ENCODE measurements at regions not wholly inside any gene's neighbourhood (a gene's known extent, or its start where the extent isn't known, plus 50 kb on each side); places are given as distances from the start of the nearest gene placed in this dataset.

DNA sequence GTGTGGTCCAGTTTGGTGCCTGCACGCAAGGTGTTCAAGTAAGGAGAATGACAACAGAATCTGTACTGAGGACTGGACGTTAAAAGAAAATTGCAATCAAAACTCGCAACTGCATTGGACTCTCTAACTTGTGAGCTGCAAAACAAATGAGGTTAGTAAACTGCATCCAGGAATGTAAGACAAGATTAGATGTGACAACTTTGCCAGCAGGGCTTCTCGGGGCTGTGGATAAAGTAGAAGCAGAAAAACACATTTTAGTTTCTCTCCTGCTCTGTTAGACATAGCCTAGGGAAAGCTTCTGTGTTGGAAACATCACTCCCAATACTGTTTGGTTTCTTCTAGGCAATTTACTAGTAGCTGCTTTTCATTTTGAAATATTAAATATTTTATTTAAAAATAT is 338.2 kb upstream of the NAV3 start:
- Histone ChIP-seq H3K36me3 (ENCODE audit: control insufficient read depth in 1 of 2, insufficient read depth in 2 of 2, low read length in 2 of 2) (no peaks in the 10 kb centered on the region), H3K4me1 (ENCODE audit: control insufficient read depth in 1 of 2, insufficient read depth in 2 of 2, low read length in 2 of 2) (no peaks in the 10 kb centered on the region), H3K9me3 (ENCODE audit: control insufficient read depth in 1 of 2, low read length in 2 of 2) (no peaks in the 10 kb centered on the region), H3K27ac (ENCODE audit: low read length) (no peak overlapping the region), H3K27me3 (ENCODE audit: low read depth, low read length) (no peaks in the 10 kb centered on the region), H3K4me3 (ENCODE audit: low read depth in 1 of 2, low read length in 2 of 2) (no peak overlapping the region)

GRCh38 chr12:77489331-77489970 is 341.2 kb upstream of the NAV3 start:
- Histone ChIP-seq H3K27ac (ENCODE audit: low read length) (no peak overlapping the region), H3K9me3 (ENCODE audit: control insufficient read depth in 1 of 2, low read length in 2 of 2) (no peaks in the 10 kb centered on the region), H3K4me1 (ENCODE audit: control insufficient read depth in 1 of 2, insufficient read depth in 2 of 2, low read length in 2 of 2) (no peaks in the 10 kb centered on the region), H3K36me3 (ENCODE audit: control insufficient read depth in 1 of 2, insufficient read depth in 2 of 2, low read length in 2 of 2) (no peaks in the 10 kb centered on the region), H3K4me3 (ENCODE audit: low read depth in 1 of 2, low read length in 2 of 2) (no peak overlapping the region), H3K27me3 (ENCODE audit: low read depth, low read length) (no peaks in the 10 kb centered on the region)

DNA sequence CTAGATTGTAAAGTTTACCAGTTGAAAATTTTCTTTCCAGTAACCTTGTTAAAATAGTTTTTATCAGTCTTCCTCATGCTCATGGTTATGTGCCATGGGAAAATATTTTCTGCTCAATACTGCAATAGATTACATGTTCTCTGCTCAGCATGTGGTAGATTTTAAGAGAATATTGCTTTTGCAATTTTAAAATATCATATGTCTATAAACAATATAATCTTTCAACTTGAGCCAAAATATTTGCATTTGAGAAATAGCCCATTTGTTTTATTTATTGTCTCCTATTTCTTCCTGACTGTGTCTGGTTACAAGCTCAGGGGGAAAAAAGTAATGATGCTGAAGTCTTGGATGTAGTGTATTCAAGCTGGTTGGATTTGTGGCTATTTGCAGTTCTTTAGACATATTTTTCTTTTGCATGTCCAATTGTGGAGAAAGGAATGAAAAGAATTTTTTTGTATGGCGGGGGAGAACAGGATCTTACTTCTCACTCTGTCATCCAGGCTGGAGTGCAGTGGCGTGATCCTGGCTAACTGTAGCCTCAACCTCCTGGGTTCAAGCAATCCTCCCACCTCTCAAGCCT is 342.6 kb upstream of the NAV3 start:
- H3K9me3 ChIP-seq (ENCODE audit: control insufficient read depth in 1 of 2, low read length in 2 of 2) = no peaks in the 10 kb centered on the region
- H3K27ac ChIP-seq (ENCODE audit: low read length) = no peak overlapping the region
- no peaks in the 10 kb centered on the region for H3K27me3 ChIP-seq (ENCODE audit: low read depth, low read length)
- no peak overlapping the region for H3K4me3 ChIP-seq (ENCODE audit: low read depth in 1 of 2, low read length in 2 of 2)
- H3K36me3 ChIP-seq (ENCODE audit: control insufficient read depth in 1 of 2, insufficient read depth in 2 of 2, low read length in 2 of 2) = no peaks in the 10 kb centered on the region
- no peaks in the 10 kb centered on the region for H3K4me1 ChIP-seq (ENCODE audit: control insufficient read depth in 1 of 2, insufficient read depth in 2 of 2, low read length in 2 of 2)

DNA sequence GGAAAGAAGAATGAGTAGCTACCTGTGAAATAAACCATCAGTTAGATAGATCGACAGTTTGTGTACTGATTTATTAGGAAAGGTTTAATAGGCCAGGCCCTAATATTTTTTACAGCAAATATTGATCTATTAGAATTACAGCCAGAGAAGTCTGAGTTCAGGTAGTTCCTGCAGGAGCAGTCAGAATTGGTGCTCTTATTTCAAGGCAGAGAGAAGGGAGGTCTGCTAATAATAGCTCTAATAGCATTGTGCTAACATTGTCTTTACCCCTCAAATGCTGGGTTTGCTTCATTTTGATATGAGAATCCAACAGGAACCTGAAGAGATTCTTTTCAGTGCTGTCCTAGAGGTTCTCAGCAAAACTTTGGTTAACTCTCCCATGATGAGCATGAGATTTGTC is 343.8 kb upstream of the NAV3 start:
- no peaks in the 10 kb centered on the region for H3K27me3 ChIP-seq (ENCODE audit: low read depth, low read length)
- H3K36me3 ChIP-seq (ENCODE audit: control insufficient read depth in 1 of 2, insufficient read depth in 2 of 2, low read length in 2 of 2) = no peaks in the 10 kb centered on the region
- H3K27ac ChIP-seq (ENCODE audit: low read length) = no peak overlapping the region
- no peak overlapping the region for H3K4me3 ChIP-seq (ENCODE audit: low read depth in 1 of 2, low read length in 2 of 2)
- no peaks in the 10 kb centered on the region for H3K9me3 ChIP-seq (ENCODE audit: control insufficient read depth in 1 of 2, low read length in 2 of 2)
- no peaks in the 10 kb centered on the region for H3K4me1 ChIP-seq (ENCODE audit: control insufficient read depth in 1 of 2, insufficient read depth in 2 of 2, low read length in 2 of 2)

GRCh38 chr12:77485961-77486854 is 344.5 kb upstream of the NAV3 start:
- no peaks in the 10 kb centered on the region for H3K27me3 ChIP-seq (ENCODE audit: low read depth, low read length)
- no peaks in the 10 kb centered on the region for H3K4me1 ChIP-seq (ENCODE audit: control insufficient read depth in 1 of 2, insufficient read depth in 2 of 2, low read length in 2 of 2)
- no peak overlapping the region for H3K4me3 ChIP-seq (ENCODE audit: low read depth in 1 of 2, low read length in 2 of 2)
- no peak overlapping the region for H3K27ac ChIP-seq (ENCODE audit: low read length)
- H3K9me3 ChIP-seq (ENCODE audit: control insufficient read depth in 1 of 2, low read length in 2 of 2) = no peaks in the 10 kb centered on the region
- no peaks in the 10 kb centered on the region for H3K36me3 ChIP-seq (ENCODE audit: control insufficient read depth in 1 of 2, insufficient read depth in 2 of 2, low read length in 2 of 2)

GRCh38 chr12:77481687-77482086 is 349.0 kb upstream of the NAV3 start:
- Histone ChIP-seq H3K9me3 (ENCODE audit: control insufficient read depth in 1 of 2, low read length in 2 of 2) (no peaks in the 10 kb centered on the region), H3K36me3 (ENCODE audit: control insufficient read depth in 1 of 2, insufficient read depth in 2 of 2, low read length in 2 of 2) (no peaks in the 10 kb centered on the region), H3K27me3 (ENCODE audit: low read depth, low read length) (no peaks in the 10 kb centered on the region), H3K27ac (ENCODE audit: low read length) (no peak overlapping the region), H3K4me3 (ENCODE audit: low read depth in 1 of 2, low read length in 2 of 2) (no peak overlapping the region), H3K4me1 (ENCODE audit: control insufficient read depth in 1 of 2, insufficient read depth in 2 of 2, low read length in 2 of 2) (no peaks in the 10 kb centered on the region)

DNA sequence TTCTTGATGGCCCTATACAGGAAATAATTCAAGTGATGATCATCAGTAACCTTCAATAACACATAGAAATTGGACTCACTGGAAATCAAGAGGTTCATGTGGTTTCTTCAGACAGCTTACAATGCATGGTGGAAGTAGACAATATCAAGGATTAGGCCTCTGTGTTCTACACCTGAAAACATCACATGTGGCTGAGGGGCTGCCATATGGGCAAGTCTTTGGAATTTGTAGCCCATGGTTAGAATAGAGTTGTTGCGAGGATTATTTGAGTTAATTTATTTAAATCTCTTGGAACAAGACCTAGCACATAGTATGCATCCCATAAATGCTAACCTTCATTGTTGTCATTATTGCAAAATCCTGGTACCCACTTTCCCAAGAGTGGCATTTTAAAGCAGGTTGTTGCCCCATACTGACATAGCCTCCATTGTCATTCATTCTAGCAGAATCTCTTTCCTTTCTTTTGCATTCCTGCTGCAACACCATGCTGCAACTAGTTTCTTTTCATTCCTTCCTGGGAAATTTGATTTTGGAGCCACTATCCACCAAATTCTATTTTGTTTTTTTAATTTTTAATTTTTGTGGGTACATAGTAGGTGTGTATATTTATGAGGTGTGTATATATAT is 352.7 kb upstream of the NAV3 start:
- no peaks in the 10 kb centered on the region for H3K36me3 ChIP-seq (ENCODE audit: control insufficient read depth in 1 of 2, insufficient read depth in 2 of 2, low read length in 2 of 2)
- H3K27ac ChIP-seq (ENCODE audit: low read length) = no peak overlapping the region
- no peaks in the 10 kb centered on the region for H3K27me3 ChIP-seq (ENCODE audit: low read depth, low read length)
- H3K4me1 ChIP-seq (ENCODE audit: control insufficient read depth in 1 of 2, insufficient read depth in 2 of 2, low read length in 2 of 2) = no peaks in the 10 kb centered on the region
- H3K4me3 ChIP-seq (ENCODE audit: low read depth in 1 of 2, low read length in 2 of 2) = no peak overlapping the region
- no peaks in the 10 kb centered on the region for H3K9me3 ChIP-seq (ENCODE audit: control insufficient read depth in 1 of 2, low read length in 2 of 2)

DNA sequence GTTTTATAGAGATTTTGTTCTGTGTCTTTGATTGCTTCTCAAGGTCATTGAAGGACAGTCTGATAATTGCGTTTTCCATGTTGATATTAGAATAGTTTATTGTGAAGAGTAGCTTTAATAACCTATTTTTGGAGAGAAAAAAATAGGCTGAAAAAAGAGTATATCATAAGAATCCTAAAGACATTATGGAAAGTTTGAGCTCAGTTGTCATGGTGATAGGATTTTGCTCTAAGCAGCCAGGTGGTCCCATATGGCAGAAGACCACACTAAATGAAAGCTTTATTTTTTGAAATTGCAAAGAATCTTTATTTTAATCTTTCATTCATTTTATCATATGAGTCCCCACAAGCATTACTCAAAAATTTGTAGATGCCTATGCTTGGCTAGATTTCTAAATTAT is 358.9 kb upstream of the NAV3 start:
- Histone ChIP-seq H3K4me1 (ENCODE audit: control insufficient read depth in 1 of 2, insufficient read depth in 2 of 2, low read length in 2 of 2) (no peaks in the 10 kb centered on the region), H3K9me3 (ENCODE audit: control insufficient read depth in 1 of 2, low read length in 2 of 2) (no peaks in the 10 kb centered on the region), H3K36me3 (ENCODE audit: control insufficient read depth in 1 of 2, insufficient read depth in 2 of 2, low read length in 2 of 2) (no peaks in the 10 kb centered on the region), H3K4me3 (ENCODE audit: low read depth in 1 of 2, low read length in 2 of 2) (no peak overlapping the region), H3K27ac (ENCODE audit: low read length) (no peak overlapping the region), H3K27me3 (ENCODE audit: low read depth, low read length) (no peaks in the 10 kb centered on the region)

- H3K4me3 ChIP-seq (ENCODE audit: low read depth in 1 of 2, low read length in 2 of 2) = no peak overlapping the region
- no peaks in the 10 kb centered on the region for H3K36me3 ChIP-seq (ENCODE audit: control insufficient read depth in 1 of 2, insufficient read depth in 2 of 2, low read length in 2 of 2)
- no peaks in the 10 kb centered on the region for H3K4me1 ChIP-seq (ENCODE audit: control insufficient read depth in 1 of 2, insufficient read depth in 2 of 2, low read length in 2 of 2)
- no peaks in the 10 kb centered on the region for H3K9me3 ChIP-seq (ENCODE audit: control insufficient read depth in 1 of 2, low read length in 2 of 2)
- no peak overlapping the region for H3K27ac ChIP-seq (ENCODE audit: low read length)
- H3K27me3 ChIP-seq (ENCODE audit: low read depth, low read length) = no peaks in the 10 kb centered on the region
These were observed 360.9 kb upstream of the NAV3 start for GRCh38 chr12:77469578-77470333.

DNA sequence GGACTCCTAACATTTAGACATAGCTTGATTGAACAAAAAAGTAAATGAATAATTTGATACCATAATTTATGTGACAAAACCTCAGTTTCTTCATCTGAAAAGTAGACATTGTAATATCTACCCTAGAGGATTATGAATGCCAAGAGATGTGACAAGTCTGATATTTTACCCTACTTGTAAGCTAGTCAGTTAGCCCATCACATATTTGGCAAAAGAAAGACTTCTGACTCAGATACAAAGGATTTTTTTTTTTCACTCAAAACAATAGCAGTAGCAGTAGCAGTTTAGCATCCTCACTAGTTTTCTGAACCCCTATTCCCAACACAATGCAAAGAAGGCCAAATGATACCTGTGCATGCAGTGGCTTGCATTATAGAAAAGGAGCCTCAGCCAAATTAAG is 377.3 kb upstream of the E2F7 start:
- Histone ChIP-seq H3K9me3 (ENCODE audit: control insufficient read depth in 1 of 2, low read length in 2 of 2) (peaks cover 0 to under 1% of the 10 kb centered on the region in 2 donors), H3K27ac (ENCODE audit: low read length) (no peak overlapping the region), H3K4me3 (ENCODE audit: low read depth in 1 of 2, low read length in 2 of 2) (no peak overlapping the region), H3K4me1 (ENCODE audit: control insufficient read depth in 1 of 2, insufficient read depth in 2 of 2, low read length in 2 of 2) (no peaks in the 10 kb centered on the region), H3K27me3 (ENCODE audit: low read depth, low read length) (no peaks in the 10 kb centered on the region), H3K36me3 (ENCODE audit: control insufficient read depth in 1 of 2, insufficient read depth in 2 of 2, low read length in 2 of 2) (no peaks in the 10 kb centered on the region)

DNA sequence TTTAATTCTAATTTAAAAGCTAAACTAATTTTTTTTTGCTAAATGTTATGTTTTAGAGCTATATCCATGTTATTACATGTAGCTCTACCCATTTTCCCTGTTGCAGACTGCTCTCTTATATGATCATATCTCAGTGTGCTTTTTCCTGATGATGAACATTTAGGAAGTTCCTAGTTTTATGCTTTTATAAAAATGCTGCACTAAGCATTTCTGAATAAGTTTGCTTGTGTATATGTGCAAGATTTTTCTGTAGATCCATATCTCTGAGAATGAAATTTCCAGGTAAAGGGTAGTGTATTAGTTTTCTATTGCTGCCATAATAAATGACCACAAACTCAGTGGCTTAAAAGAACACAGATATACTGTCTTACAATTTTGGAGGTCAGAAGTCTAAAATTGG is 374.4 kb upstream of the E2F7 start:
- Histone ChIP-seq H3K27ac (ENCODE audit: low read length) (no peak overlapping the region), H3K4me1 (ENCODE audit: control insufficient read depth in 1 of 2, insufficient read depth in 2 of 2, low read length in 2 of 2) (no peaks in the 10 kb centered on the region), H3K36me3 (ENCODE audit: control insufficient read depth in 1 of 2, insufficient read depth in 2 of 2, low read length in 2 of 2) (no peaks in the 10 kb centered on the region), H3K27me3 (ENCODE audit: low read depth, low read length) (no peaks in the 10 kb centered on the region), H3K9me3 (ENCODE audit: control insufficient read depth in 1 of 2, low read length in 2 of 2) (no peaks in the 10 kb centered on the region), H3K4me3 (ENCODE audit: low read depth in 1 of 2, low read length in 2 of 2) (no peak overlapping the region)

All from muscle layer of duodenum (tissue), 2 donors.